H1 (cell line): ENCODE measurements at regions not wholly inside any gene's neighbourhood (a gene's known extent, or its start where the extent isn't known, plus 50 kb on each side); places are given as distances from the start of the nearest gene placed in this dataset.

Source experiments
- CTCF ChIA-PET: fragments of 300-600 bp; sonication (Branson Sonifier 250); formaldehyde crosslinking; loops from one replicate; lab custom pipeline; 2021; ENCODE audit not compliant: partially characterized antibody; lab: Charles Lee
- POLR2A ChIA-PET: fragments of 300-600 bp; sonication (Branson Sonifier 250); formaldehyde crosslinking; loops from one replicate; lab custom pipeline; 2021; ENCODE audit warnings: inconsistent platforms; ENCODE audit not compliant: partially characterized antibody; lab: Charles Lee
- DNase-seq, 2 experiments: peaks; one replicate each; pipeline versions ENCODE4 v3.0.0 to v3.0.0-alpha.2; 2010 to 2022; ENCODE audit warnings: low spot score in 2 of 2, low read depth in 1 of 2, mixed read lengths in 1 of 2
- FAIRE-seq: peaks from 2 replicates; lab custom pipeline; 2011; peaks lifted over from hg19 to GRCh38; lab: Jason Lieb, UNC
- H2AFZ ChIP-seq: 2 replicates; pipeline ENCODE4 v1.8.1; 2012; ENCODE audit warnings: low read length, inconsistent platforms
- H2AK5ac ChIP-seq: 2 replicates; pipeline ENCODE4 v1.6.1; 2013; ENCODE audit warnings: low read depth, low read length
- H2BK120ac ChIP-seq: replicated peaks from 2 replicates; pipeline ENCODE3; 2013; ENCODE audit warnings: low read depth, low read length, inconsistent platforms
- H2BK12ac ChIP-seq: 2 replicates; pipeline ENCODE4 v1.6.1; 2013; ENCODE audit warnings: low read depth, low read length
- H2BK15ac ChIP-seq: 2 replicates; pipeline ENCODE4 v1.6.1; 2013; ENCODE audit warnings: low read length
- H2BK20ac ChIP-seq: 2 replicates; pipeline ENCODE4 v1.6.1; 2013; ENCODE audit warnings: low read length
- H2BK5ac ChIP-seq: 2 replicates; pipeline ENCODE4 v1.6.1; 2013; ENCODE audit warnings: low read depth, low read length
- H3K14ac ChIP-seq: 2 replicates; pipeline ENCODE4 v1.6.1; 2013; ENCODE audit warnings: inconsistent platforms; ENCODE audit not compliant: insufficient read length
- H3K18ac ChIP-seq: 2 replicates; pipeline ENCODE4 v1.6.1; 2013; ENCODE audit warnings: low read length; ENCODE audit errors: extremely low read depth
- H3K23ac ChIP-seq: 2 replicates; pipeline ENCODE4 v1.6.1; 2013; ENCODE audit warnings: inconsistent platforms; ENCODE audit not compliant: insufficient read length
- H3K23me2 ChIP-seq: 2 replicates; pipeline ENCODE4 v1.6.1; 2013; ENCODE audit warnings: low read depth, low read length
- H3K27ac ChIP-seq: 2 replicates; pipeline ENCODE4 v1.6.1; 2011; ENCODE audit warnings: low read depth, low read length, inconsistent platforms
- H3K27me3 ChIP-seq, 4 experiments: replicated peaks in 1 of 4; 1 replicate in 1 of 4; 2 replicates in 3 of 4; pipeline versions ENCODE4 v1.6.1 to v1.8.1; 2011 to 2013; ENCODE audit warnings: low read length in 3 of 4, mild to moderate bottlenecking in 3 of 4, inconsistent platforms in 2 of 4, mixed read lengths in 2 of 4, moderate library complexity in 1 of 4; ENCODE audit not compliant: control insufficient read depth in 3 of 4, insufficient read depth in 3 of 4; ENCODE audit errors: extremely low read depth in 1 of 4
- H3K36me3 ChIP-seq, 4 experiments: 2 replicates each; pipeline versions ENCODE4 v1.6.1 to v1.8.1; 2011 to 2013; ENCODE audit warnings: mild to moderate bottlenecking in 4 of 4, low read length in 3 of 4, moderate library complexity in 2 of 4, control low read depth in 1 of 4, inconsistent platforms in 1 of 4; ENCODE audit not compliant: insufficient read depth in 4 of 4, control insufficient read depth in 2 of 4
- H3K4ac ChIP-seq: replicated peaks from 2 replicates; pipeline ENCODE3; 2013; ENCODE audit warnings: low read length, low read depth, mixed read lengths, inconsistent platforms; ENCODE audit not compliant: insufficient read length
- H3K4me1 ChIP-seq, 4 experiments: replicated peaks in 1 of 4; 1 replicate in 1 of 4; 2 replicates in 3 of 4; pipeline versions ENCODE4 v1.6.1 to v1.8.1; 2011 to 2013; ENCODE audit warnings: low read length in 3 of 4, inconsistent platforms in 2 of 4, mixed read lengths in 1 of 4; ENCODE audit not compliant: insufficient read depth in 4 of 4, control insufficient read depth in 3 of 4
- H3K4me2 ChIP-seq, 2 experiments: 2 replicates each; pipeline versions ENCODE4 v1.6.1 to v1.8.1; 2011 to 2013; ENCODE audit warnings: low read depth in 2 of 2, low read length in 2 of 2, control low read depth in 1 of 2, inconsistent platforms in 1 of 2, mild to moderate bottlenecking in 1 of 2; ENCODE audit not compliant: insufficient read depth in 1 of 2
- H3K4me3 ChIP-seq, 4 experiments: fragments of 200-600, 300-600 bp in 1 of 4; sonication (generic), shearing (Covaris generic), sonication (Bioruptor Twin) in 1 of 4; 2 replicates each; pipeline versions ENCODE4 v1.5.1 to v1.8.1; 2011 to 2016; ENCODE audit warnings: low read length in 4 of 4, low read depth in 3 of 4, control low read depth in 2 of 4, inconsistent platforms in 2 of 4, mild to moderate bottlenecking in 2 of 4, mixed read lengths in 1 of 4, moderate library complexity in 1 of 4; ENCODE audit not compliant: insufficient read depth in 2 of 4; ENCODE audit errors: extremely low read depth in 1 of 4
- H3K56ac ChIP-seq: replicated peaks from 2 replicates; pipeline ENCODE3; 2013; ENCODE audit warnings: low read depth, mild to moderate bottlenecking, mixed read lengths, low read length, inconsistent platforms; ENCODE audit not compliant: insufficient read length
- H3K79me1 ChIP-seq: 2 replicates; pipeline ENCODE4 v1.6.1; 2013; ENCODE audit warnings: low read depth, low read length, control low read depth
- H3K79me2 ChIP-seq, 2 experiments: 2 replicates each; pipeline versions ENCODE4 v1.6.1 to v1.8.1; 2012 to 2013; ENCODE audit warnings: low read length in 2 of 2, mild to moderate bottlenecking in 2 of 2, inconsistent platforms in 1 of 2; ENCODE audit not compliant: insufficient read depth in 2 of 2, control insufficient read depth in 1 of 2
- H3K9ac ChIP-seq, 4 experiments: replicated peaks in 1 of 4; 1 replicate in 1 of 4; 2 replicates in 3 of 4; pipeline versions ENCODE4 v1.6.1 to v1.8.1; 2011 to 2013; ENCODE audit warnings: low read depth in 3 of 4, low read length in 3 of 4, control low read depth in 2 of 4, mild to moderate bottlenecking in 2 of 4, moderate library complexity in 2 of 4, inconsistent platforms in 1 of 4; ENCODE audit errors: extremely low read depth in 1 of 4
- H3K9me3 ChIP-seq, 2 experiments: 2 replicates each; pipeline versions ENCODE4 v1.6.1 to v1.8.1; 2012 to 2013; ENCODE audit warnings: mild to moderate bottlenecking in 2 of 2, moderate library complexity in 2 of 2, control low read depth in 1 of 2, inconsistent platforms in 1 of 2, low read depth in 1 of 2, low read length in 1 of 2, mixed read lengths in 1 of 2; ENCODE audit not compliant: insufficient read depth in 2 of 2
- H4K20me1 ChIP-seq, 2 experiments: replicated peaks in 1 of 2; 2 replicates each; pipeline versions ENCODE3 to v1.8.1; 2011 to 2013; ENCODE audit warnings: inconsistent platforms in 2 of 2, low read length in 2 of 2, mild to moderate bottlenecking in 1 of 2; ENCODE audit not compliant: insufficient read depth in 2 of 2, control insufficient read depth in 1 of 2
- H4K5ac ChIP-seq: 2 replicates; pipeline ENCODE4 v1.6.1; 2013; ENCODE audit warnings: low read length, low read depth, mixed read lengths, inconsistent platforms; ENCODE audit not compliant: insufficient read length
- H4K8ac ChIP-seq: 2 replicates; pipeline ENCODE4 v1.8.0; 2013; ENCODE audit warnings: mild to moderate bottlenecking, moderate library complexity, low read length, inconsistent platforms; ENCODE audit not compliant: insufficient read depth; ENCODE audit errors: extremely low read depth
- H4K91ac ChIP-seq: replicated peaks from 2 replicates; pipeline ENCODE3; 2013; ENCODE audit warnings: low read length, mixed read lengths, inconsistent platforms; ENCODE audit not compliant: insufficient read length
- ATF3 ChIP-seq: IDR thresholded peaks from 2 replicates; pipeline ENCODE4 v1.6.1; 2011; ENCODE audit warnings: low read depth, mild to moderate bottlenecking, low read length; ENCODE audit not compliant: insufficient read depth
- CBX5 ChIP-seq: fragments of 300-800, 300-1000 bp; sonication (generic); IDR thresholded peaks from 2 replicates; pipeline ENCODE4 v1.7.1; 2016; ENCODE audit warnings: antibody characterized with exemption, low read length, low read depth
- CTBP2 ChIP-seq: IDR thresholded peaks from 2 replicates; pipeline ENCODE4 v1.7.0; 2011; ENCODE audit warnings: borderline replicate concordance, mild to moderate bottlenecking, moderate library complexity, mixed read lengths, low read length; ENCODE audit not compliant: insufficient read depth, insufficient read length
- JUN ChIP-seq: IDR thresholded peaks from 2 replicates; pipeline ENCODE4 v1.6.1; 2011; ENCODE audit warnings: low read depth, mild to moderate bottlenecking, improper control_type of control experiment, low read length
- NANOG ChIP-seq: IDR thresholded peaks from 2 replicates; pipeline ENCODE4 v1.6.1; 2011; ENCODE audit warnings: low read length, low read depth, mild to moderate bottlenecking, inconsistent platforms; ENCODE audit not compliant: insufficient read depth, poor library complexity, severe bottlenecking
- POU5F1 ChIP-seq: IDR thresholded peaks from 2 replicates; pipeline ENCODE4 v1.6.1; 2011; ENCODE audit warnings: low read depth, mild to moderate bottlenecking, low read length, moderate library complexity
- RNF2 ChIP-seq: fragments of 200-900, 300-1000 bp; sonication (generic); IDR thresholded peaks from 2 replicates; pipeline ENCODE4 v1.7.1; 2016; ENCODE audit warnings: borderline replicate concordance, low read depth, mild to moderate bottlenecking, antibody characterized with exemption, low read length; ENCODE audit not compliant: poor library complexity, severe bottlenecking; ENCODE audit errors: missing control alignments
- SAP30 ChIP-seq: fragments of 300-600 bp; sonication (generic); IDR thresholded peaks from 2 replicates; pipeline ENCODE4 v1.7.1; 2012; ENCODE audit warnings: low read length, moderate library complexity, mild to moderate bottlenecking, inconsistent platforms; ENCODE audit not compliant: insufficient read depth, insufficient replicate concordance
- SIN3A ChIP-seq, 2 experiments: IDR thresholded peaks in 1 of 2; conservative IDR thresholded peaks in 1 of 2; 2 replicates each; pipeline ENCODE4 v1.6.1; 2011 to 2012; ENCODE audit warnings: low read length in 2 of 2, improper control_type of control experiment in 1 of 2, low read depth in 1 of 2, mild to moderate bottlenecking in 1 of 2
- SP2 ChIP-seq: IDR thresholded peaks from 2 replicates; pipeline ENCODE4 v1.6.1; 2012; ENCODE audit warnings: mild to moderate bottlenecking, low read length, inconsistent platforms
- TAF7 ChIP-seq: optimal IDR thresholded peaks from 2 replicates; pipeline ENCODE3; 2011; ENCODE audit warnings: low read depth, mild to moderate bottlenecking, inconsistent platforms, low read length, moderate library complexity, borderline replicate concordance
- TCF12 ChIP-seq: IDR thresholded peaks from 2 replicates; pipeline ENCODE4 v1.6.1; 2011; ENCODE audit warnings: low read depth, mild to moderate bottlenecking, low read length
- WGBS, 2 experiments: shearing (Covaris generic) in 1 of 2; methylation state at CpG; one replicate each; pipeline versions ENCODE4 v1.1.6 to v1.1.7; 2013 to 2015; ENCODE audit warnings: low lambda C conversion rate in 2 of 2, mixed read lengths in 2 of 2, inconsistent platforms in 1 of 2, low coverage in 1 of 2, missing lambda C conversion rate in 1 of 2; ENCODE audit not compliant: insufficient replicate concordance in 2 of 2, insufficient coverage in 1 of 2, insufficient read length in 1 of 2; ENCODE audit errors: extremely low coverage in 1 of 2, missing lambda C conversion rate in 1 of 2; 5-methylcytosine and 5-hydroxymethylcytosine counted together

- CTCF ChIA-PET: interaction anchor here (1.2 kb wide), 1 partner anchor 11 kb away, joined by 3 read pairs; no protein-coding TSS in a partner anchor
- no peak for TF ChIP-seq CTBP2
- no peak for TF ChIP-seq SAP30
- TF ChIP-seq CBX5: no peak
- no peak for TF ChIP-seq POU5F1
- no peak for TF ChIP-seq RNF2
- TF ChIP-seq SP2: no peak
- TF ChIP-seq SIN3A (conservative IDR thresholded peaks at IDR 0.05 in 1 of 2, IDR thresholded peaks at IDR 0.05 in 1 of 2; ENCODE audit: low read depth in 1 of 2, low read length in 2 of 2): no peak
- no peak for TF ChIP-seq TCF12
- TF ChIP-seq TAF7: no peak
- no peak for TF ChIP-seq JUN
- no peak for TF ChIP-seq ATF3
- no peak for TF ChIP-seq NANOG
These were observed 516.1 kb upstream of the MGMT start for GRCh38 chr10:128950916-128951275.

More at GRCh38 chr10:128950916-128951275, 516.1 kb upstream of the MGMT start:
- Histone ChIP-seq H4K20me1 (no peaks in the 10 kb centered on the region), H3K56ac (no peak overlapping the region), H3K14ac (no peak overlapping the region), H2BK20ac (no peak overlapping the region), H4K5ac (no peak overlapping the region), H2BK15ac (no peak overlapping the region), H2BK120ac (no peak overlapping the region), H3K4me2 (no peak overlapping the region), H4K91ac (no peak overlapping the region), H3K18ac (no peak overlapping the region), H3K23me2 (no peaks in the 10 kb centered on the region), H2AFZ (no peak overlapping the region), H3K79me2 (no peaks in the 10 kb centered on the region), H3K9me3 (0 out of 4 replicates have a peak, but pooled peaks cover 0 to 2% of the 10 kb centered on the region in 2 experiments), H3K4ac (no peak overlapping the region), H3K27ac (no peak overlapping the region), H4K8ac (no peak overlapping the region), H2AK5ac (no peak overlapping the region), H3K4me3 (no peak overlapping the region), H2BK5ac (no peak overlapping the region), H3K79me1 (no peaks in the 10 kb centered on the region), H3K27me3 (no peaks in the 10 kb centered on the region), H3K4me1 (no peaks in the 10 kb centered on the region; a peak in 1 of 7 replicates), H3K36me3 (no peaks in the 10 kb centered on the region; a peak in 1 of 8 replicates), H2BK12ac (no peak overlapping the region), H3K23ac (no peak overlapping the region), H3K9ac (no peak overlapping the region)
- POLR2A ChIA-PET: no interaction called here
- WGBS, 2 experiments: 87% methylated on average over 4 of the region's 4 CpGs; no CpG with 5 or more reads in 1 of the 2 experiments
- DNase-seq (no peak), FAIRE-seq (no peak)
